Upper lobe of left lung (tissue), 4 donors: ENCODE measurements at regions not wholly inside any gene's neighbourhood (a gene's known extent, or its start where the extent isn't known, plus 50 kb on each side); places are given as distances from the start of the nearest gene placed in this dataset.

Experiments
- POLR2AphosphoS5 ChIP-seq, 2 donors: sonication (generic); formaldehyde crosslinking; IDR thresholded peaks; one replicate each; pipeline ENCODE4 v1.5.1; 2017; ENCODE audit warnings: antibody characterized with exemption in 2 of 2
- TF ChIP-seq, protein P1 (sequence below), 6 experiments: fragments of 450-650 bp in 4 of 6; fragments of 200-600 bp in 2 of 6; sonication (generic) in 2 of 6; IDR thresholded peaks; one replicate each; pipeline ENCODE4 v1.5.1; 2016 to 2019; ENCODE audit warnings: antibody characterized with exemption in 6 of 6

DNA sequence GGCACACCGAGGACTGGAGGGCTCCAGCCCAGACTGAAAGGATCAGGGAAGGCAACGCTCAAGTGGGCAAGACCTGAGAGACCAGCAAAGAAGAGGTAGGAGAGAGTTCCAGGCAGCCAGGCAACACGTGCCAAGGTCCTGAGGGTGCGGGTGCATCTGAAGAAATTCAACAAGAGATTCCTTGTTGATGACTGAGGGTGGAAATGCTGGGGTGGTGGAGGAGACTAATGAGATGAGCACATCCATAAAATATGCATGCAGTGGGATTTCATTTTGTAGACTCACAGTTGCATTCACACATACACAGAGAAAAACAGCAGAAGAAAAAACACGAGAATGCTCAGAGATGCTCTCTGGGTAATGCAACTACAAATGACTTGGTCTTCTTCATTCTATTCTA, 154.8 kb upstream of the FOXF1 start:
- no peak for TF ChIP-seq POLR2AphosphoS5 (IDR thresholded peaks at IDR 0.05)
- TF ChIP-seq, protein P1, sequence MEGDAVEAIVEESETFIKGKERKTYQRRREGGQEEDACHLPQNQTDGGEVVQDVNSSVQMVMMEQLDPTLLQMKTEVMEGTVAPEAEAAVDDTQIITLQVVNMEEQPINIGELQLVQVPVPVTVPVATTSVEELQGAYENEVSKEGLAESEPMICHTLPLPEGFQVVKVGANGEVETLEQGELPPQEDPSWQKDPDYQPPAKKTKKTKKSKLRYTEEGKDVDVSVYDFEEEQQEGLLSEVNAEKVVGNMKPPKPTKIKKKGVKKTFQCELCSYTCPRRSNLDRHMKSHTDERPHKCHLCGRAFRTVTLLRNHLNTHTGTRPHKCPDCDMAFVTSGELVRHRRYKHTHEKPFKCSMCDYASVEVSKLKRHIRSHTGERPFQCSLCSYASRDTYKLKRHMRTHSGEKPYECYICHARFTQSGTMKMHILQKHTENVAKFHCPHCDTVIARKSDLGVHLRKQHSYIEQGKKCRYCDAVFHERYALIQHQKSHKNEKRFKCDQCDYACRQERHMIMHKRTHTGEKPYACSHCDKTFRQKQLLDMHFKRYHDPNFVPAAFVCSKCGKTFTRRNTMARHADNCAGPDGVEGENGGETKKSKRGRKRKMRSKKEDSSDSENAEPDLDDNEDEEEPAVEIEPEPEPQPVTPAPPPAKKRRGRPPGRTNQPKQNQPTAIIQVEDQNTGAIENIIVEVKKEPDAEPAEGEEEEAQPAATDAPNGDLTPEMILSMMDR (IDR thresholded peaks at IDR 0.05) = no peak
